ELF-1 (cell line): ENCODE measurements at regions not wholly inside any gene's neighbourhood (a gene's known extent, or its start where the extent isn't known, plus 50 kb on each side); places are given as distances from the start of the nearest gene placed in this dataset.
A peak's percentile ranks its signal among the peaks of the same experiment; 100 is the strongest.

ENCODE experiments used
- DNase-seq: peaks from one replicate; pipeline ENCODE4 v3.0.0-alpha.2; 2016; ENCODE audit warnings: low read depth, low spot score

GRCh38 chr5:123882319-123882964 lies 370.5 kb downstream of the CSNK1G3 start:
- DNase-seq: no peak

- DNase-seq: no peak
Observed at GRCh38 chr5:123881759-123882244, 369.8 kb downstream of the CSNK1G3 start.

DNA sequence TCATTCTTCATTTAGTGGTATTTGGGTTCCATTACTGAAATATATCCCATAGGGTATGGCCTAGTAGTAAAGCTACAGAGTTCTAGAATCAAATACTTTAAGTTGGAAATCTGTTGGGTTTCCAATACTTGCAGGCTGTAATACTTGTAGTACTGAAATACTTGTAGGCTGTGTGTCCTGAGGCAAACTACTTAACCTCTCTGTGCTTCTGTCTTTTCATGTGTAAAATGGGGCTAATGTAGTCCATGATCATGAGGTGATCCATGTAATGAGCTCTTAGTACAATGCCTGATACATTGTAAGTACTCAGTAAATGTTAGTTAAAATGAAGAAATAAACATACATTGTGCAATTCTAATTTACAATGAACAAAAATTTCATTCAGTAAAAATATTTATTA lies 368.9 kb downstream of the CSNK1G3 start:
- no peak for DNase-seq

GRCh38 chr5:123879071-123879470 lies 367.1 kb downstream of the CSNK1G3 start:
- peak; percentile 36 for DNase-seq

GRCh38 chr5:123876276-123876790 lies 364.4 kb downstream of the CSNK1G3 start:
- DNase-seq: peak; percentile 8

DNA sequence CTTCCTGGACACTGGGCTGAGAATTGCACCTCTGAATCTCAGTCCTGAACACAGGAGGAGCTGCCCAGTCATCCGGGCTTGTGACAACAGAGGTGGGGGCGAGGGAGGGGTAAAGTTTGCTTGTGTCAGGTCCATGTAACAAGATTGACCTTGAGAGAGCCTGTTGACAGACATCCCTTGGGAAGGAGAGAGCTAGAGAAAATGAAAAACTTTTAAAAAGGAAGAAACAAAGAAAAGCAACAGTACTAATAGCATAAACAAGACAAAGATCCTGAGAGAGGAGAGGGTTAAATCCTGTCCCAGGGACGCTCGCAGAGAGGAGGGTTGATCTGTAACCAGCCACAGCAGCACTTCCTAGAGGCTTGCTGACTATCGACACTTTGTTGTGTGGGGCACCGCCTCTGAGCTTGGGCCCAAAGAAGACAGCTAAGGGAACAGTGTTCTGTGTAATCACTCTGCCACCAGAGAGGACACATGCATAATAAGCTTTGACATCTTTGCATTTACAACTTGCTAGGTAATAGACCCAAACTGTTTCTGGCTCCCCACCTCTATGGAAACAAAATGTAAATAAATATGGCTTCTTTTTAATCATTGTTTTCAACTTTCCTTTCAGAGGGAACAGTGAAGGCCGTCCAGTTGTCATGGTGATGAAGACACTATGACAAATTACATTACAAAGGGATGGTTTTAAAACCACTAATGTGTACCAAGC lies 363.7 kb downstream of the CSNK1G3 start:
- DNase-seq: peak; percentile 75

DNA sequence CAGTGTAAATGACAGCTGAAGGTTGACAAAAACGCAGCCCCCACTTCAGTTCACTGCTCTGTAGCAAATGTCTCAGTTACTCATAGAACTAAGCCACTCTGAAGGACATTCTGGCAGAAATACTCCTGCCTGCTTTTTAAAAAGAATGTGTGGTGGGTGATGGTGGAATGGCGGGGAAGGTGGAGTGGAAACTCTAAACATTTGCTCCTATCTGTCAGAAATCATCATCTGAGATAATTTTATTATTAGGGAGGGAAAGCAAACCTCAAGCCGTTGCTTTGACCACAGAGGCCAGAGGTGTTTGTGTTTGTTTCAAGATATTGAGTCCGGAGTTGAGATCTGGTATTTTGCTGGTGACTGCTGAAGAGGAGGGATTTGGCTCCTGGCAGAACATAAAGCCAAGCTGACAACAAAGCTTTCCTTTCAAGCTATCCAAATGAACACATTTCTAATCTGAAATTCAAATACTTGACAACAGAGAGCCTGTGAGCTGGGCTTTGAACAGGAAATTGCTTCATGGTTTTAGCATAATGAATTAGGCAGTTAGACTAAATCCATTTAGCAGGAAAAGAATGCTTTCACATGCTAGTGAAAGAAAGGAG lies 362.7 kb downstream of the CSNK1G3 start:
- peak; percentile 56 for DNase-seq

DNA sequence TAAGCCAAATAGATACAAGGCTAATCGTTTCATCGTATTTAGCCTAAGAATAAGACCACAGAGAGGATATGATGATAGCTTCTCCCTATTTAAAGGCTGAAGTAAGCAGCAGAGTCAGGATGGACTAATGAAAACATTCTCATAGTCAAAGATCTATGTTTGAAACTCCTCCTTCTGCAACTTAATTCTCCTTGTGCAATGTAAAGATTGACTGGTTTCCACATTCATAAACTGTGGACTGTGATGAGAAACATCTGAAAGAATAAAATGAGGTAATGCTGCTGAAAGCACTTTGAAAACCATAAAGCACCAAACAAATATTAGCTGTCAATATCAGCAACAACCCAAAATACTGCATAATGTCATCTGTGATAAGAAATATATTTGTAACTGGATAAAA lies 361.9 kb downstream of the CSNK1G3 start:
- DNase-seq: no peak

- DNase-seq: no peak
Observed at GRCh38 chr5:123871373-123871772, 359.4 kb downstream of the CSNK1G3 start.

DNA sequence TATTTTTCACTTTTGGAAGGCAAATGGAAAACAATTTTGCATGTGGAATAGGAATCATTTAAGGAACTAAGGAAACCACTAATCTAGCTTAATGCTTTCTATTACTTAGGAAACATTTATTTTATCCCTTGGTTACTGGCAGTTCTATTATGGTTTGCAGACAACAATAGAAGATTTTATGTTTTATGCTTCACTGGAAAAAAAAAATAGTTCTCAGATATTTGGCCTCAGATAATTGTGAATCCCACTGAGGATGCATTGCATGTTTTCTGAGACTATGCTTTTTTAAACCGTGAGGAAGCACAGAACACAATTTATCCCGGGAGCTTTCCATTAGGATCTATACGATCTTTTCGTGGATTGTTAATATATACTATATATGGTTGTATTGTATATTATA lies 356.9 kb downstream of the CSNK1G3 start:
- no peak for DNase-seq

GRCh38 chr5:123868267-123868666 lies 356.3 kb downstream of the CSNK1G3 start:
- no peak for DNase-seq

DNA sequence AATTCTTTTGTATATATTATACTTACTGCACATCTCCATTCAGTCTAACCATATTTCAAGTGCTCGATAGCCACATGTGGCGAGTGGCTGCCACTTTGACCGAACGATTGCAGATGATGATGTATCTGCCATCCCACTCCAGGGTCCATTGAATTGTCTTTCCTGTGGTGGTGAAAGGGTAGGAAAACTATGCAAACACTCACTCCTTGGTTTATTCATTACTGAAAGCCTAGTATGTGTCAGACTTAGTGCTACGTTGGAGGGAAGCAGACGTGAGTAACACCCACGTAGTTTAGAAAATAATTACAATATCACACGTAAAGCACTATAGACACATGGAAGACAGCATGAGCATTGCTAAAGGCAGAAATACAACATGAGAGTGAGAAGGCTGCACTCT lies 353.7 kb downstream of the CSNK1G3 start:
- no peak for DNase-seq

DNA sequence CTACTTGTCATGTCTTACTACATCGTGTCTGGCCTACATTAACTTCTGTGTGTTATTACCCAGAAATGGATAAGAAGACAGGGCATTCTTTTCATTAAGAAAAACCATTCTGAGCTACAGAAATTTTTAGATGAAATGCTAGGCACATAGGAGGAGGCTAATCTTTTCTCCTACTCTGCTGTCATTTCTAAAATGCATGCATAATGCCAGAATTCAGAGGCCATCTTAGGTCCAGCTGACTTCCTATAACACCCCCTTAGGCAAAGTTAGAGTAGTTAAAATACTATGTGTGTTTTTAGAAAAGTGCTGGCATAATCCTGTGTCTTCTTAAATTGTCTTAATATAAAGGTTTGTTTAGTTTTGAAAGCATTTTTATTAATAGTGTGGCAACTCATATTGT lies 352.6 kb downstream of the CSNK1G3 start:
- no peak for DNase-seq

GRCh38 chr5:123858938-123859337 lies 347.0 kb downstream of the CSNK1G3 start:
- no peak for DNase-seq

DNA sequence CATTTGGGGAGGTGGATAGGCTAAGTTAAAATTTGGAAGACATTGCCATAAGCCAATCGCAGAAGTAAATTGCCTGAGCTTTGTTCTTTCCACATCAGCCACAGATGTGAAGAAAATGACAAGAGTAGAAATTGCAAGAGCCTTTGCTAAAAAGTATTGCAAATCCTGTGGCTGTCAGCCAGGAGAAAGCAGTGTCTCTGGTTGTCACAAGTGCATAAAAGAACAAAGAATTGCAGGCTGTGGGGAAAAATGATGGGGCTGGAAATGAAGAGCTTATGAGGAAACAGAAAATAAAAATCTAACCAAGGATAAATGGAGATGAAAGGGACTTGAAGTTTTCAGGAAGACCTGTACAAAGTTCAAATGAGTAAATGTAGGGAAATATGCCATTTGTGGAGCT lies 344.8 kb downstream of the CSNK1G3 start:
- no peak for DNase-seq

DNA sequence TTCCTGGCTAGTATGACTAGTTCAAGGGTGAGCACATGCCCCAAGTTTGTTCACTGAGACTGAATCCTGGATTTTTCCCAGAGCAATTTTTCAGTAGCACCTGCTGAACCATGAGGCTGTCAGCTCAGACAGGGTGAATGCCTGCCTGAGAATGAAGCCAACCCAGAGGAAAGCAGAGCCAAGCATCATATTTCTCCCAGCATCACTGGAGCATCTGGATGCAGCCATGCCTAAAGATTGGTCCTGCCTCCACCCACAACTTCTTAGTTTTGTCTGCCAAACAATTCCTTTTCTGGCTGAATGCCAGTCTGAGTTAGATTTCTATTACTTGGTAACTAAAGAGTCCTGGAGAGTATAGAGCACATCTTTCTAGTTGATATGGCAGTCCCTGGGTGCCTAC lies 343.6 kb downstream of the CSNK1G3 start:
- no peak for DNase-seq

DNA sequence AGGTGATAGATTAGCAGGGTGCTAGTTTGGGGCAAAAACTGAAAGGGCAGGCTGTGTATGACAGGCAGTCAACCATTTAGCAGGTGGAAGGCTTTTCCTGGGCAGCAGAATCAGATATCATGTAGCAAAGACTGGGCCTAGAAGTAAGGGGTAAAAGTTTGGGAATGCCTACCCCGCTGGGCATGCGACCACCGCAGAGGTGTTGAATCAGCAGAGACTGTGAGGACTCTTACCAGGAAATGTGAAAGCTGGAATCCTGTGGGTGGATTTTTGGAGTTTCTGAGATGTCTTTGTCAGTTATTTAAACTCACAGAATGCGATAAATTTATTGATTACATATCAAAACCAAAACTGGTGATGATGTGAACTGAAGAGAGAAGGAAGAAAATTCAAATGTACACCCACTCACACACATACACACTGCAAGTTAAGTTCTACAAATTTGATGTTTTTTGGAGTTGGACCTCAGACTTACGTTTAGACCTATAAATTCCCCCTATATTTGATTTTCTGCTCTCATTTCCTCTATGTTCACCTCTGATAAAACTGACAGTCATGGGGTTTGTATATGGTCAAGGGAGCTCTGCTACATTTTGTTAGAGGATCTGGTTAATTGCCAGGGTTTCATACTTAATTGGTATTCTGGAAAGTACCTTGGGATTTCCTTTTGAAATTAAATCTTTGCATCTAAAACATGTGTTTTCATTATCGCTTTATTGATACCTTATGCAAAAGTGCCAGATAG lies 333.6 kb downstream of the CSNK1G3 start:
- no peak for DNase-seq

DNA sequence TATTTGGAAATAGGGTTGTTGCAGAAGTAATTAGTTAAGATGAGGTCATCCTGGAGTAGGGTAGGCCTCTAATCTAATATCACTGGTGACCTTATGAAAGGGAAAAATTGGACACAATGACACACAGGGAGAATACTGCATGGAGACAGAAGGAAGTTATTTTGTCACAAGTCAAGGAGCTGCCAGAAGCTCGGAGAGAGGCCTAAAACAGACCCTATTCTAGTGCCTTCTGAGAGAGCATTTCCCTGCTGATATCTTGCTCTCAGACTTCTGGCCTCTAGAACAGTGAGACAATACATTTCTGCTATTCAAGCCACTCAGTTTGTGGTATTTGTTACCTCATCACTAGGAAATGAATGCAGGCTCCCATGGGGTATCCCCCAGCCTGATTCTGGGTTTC lies 332.9 kb downstream of the CSNK1G3 start:
- DNase-seq: no peak

GRCh38 chr5:123835421-123835820 lies 323.4 kb downstream of the CSNK1G3 start:
- no peak for DNase-seq

DNA sequence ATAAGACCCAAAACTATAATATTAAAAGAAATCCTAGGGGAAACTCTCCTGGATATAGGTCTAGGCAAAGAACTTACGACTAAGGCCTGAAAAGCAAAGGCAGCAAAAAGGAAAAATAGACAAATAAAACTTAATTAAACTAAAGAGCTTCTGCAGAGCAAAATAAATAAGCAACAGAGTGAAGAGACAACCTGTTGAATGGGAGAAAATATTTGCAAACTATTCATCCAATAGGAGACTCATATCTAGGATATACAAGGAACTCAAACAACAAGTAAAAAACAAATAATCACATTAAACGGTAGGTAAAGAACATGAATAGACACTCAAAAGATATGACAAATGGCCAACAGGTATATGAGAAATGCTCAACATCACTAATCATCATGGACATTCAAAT lies 318.6 kb downstream of the CSNK1G3 start:
- no peak for DNase-seq

- DNase-seq: no peak
Observed at GRCh38 chr5:123827811-123828210, 315.8 kb downstream of the CSNK1G3 start.

DNA sequence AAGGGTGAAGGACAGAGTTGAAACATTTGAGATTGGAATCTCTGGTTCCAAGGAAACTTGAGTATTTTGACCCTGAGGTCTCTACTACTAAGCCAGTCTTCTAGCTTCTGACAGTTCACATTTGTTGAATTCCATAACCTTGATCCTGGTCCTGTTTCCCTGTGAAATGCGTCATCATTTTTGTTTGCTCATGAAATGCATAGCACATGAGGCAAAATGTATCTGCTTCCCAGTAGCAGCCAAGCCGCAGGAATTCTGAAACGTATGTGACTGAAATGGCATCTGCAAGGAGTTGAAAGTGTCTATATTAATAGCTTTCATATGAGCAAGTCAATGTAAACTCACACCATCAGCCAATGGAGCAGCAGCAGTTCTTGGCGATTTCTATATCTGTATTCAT lies 307.9 kb downstream of the CSNK1G3 start:
- DNase-seq: no peak
